ENCODE measurements at regions not wholly inside any gene's neighbourhood (a gene's known extent, or its start where the extent isn't known, plus 50 kb on each side); places are given as distances from the start of the nearest gene placed in this dataset.

DNA sequence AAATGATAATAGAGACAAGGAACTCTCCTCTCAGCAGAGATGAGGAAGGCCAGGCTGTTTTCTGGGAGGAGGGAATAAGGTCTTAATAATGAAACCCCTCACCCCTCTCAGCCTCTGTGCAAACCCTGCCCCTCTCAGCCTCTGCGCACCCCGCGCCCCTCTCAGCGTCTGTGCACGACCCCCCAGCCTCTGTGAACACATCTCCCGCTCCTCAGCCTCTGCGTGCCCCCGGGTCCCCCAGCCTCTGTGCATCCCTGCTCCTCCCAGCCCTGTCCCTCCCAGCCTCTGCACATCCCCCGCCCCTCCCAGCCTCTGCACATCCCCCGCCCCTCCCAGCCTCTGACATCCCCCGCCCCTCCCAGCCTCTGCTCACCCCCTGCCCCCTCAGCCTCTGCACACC, 837.8 kb downstream of the TBC1D22A start:
- BruUV-seq (replicated peaks): no TSS peak
- no peak overlapping the region for H3K18ac ChIP-seq (ENCODE audit: low read depth, low read length)
- 39% methylated on average over 5 of the region's 11 CpGs; no CpG with 5 or more reads in 1 of the 2 experiments for WGBS, 2 experiments (ENCODE audit: extremely low coverage in 2 of 2, insufficient read length in 1 of 2)
- H3K36me3 ChIP-seq (ENCODE audit: control insufficient read depth, insufficient read depth, low read length): no peaks in the 10 kb centered on the region
- H4K91ac ChIP-seq (ENCODE audit: insufficient read depth, low read depth, low read length): no peak overlapping the region
- H2BK120ac ChIP-seq (ENCODE audit: low read depth, low read length): no peak overlapping the region
- H2BK5ac ChIP-seq (ENCODE audit: low read depth, low read length, poor library complexity, severe bottlenecking): no peak overlapping the region
- H2BK20ac ChIP-seq (ENCODE audit: low read depth, low read length): no peak overlapping the region
- no peak overlapping the region for H3K4me2 ChIP-seq (ENCODE audit: low read depth, low read length)
- TF ChIP-seq RAD21 (IDR thresholded peaks at IDR 0.05; ENCODE audit: low read length) (no peak), FOS (IDR thresholded peaks at IDR 0.05; ENCODE audit: low read depth, low read length) (no peak), POLR2A (IDR thresholded peaks at IDR 0.05; ENCODE audit: low read depth, low read length) (no peak), CHD1 (IDR thresholded peaks at IDR 0.05; ENCODE audit: low read depth, low read length) (no peak)
- no peak overlapping the region for H2AK5ac ChIP-seq (ENCODE audit: low read depth, low read length)
- peaks cover 30% of the 10 kb centered on the region for H3K9me3 ChIP-seq (ENCODE audit: control insufficient read depth, insufficient read depth, low read length)
- H3K9ac ChIP-seq (ENCODE audit: low read depth, low read length): no peak overlapping the region
- intact Hi-C loops (cut with micrococcal nuclease): no loop called here
- H2AFZ ChIP-seq (replicated peaks; ENCODE audit: low read length, poor library complexity): no peak overlapping the region
- ChIA-PET CTCF (no interaction called here), POLR2A (ENCODE audit: unreplicated experiment) (no interaction called here)
- H4K5ac ChIP-seq (ENCODE audit: low read depth, low read length): no peak overlapping the region
- in situ Hi-C loops (cut with MboI; ENCODE audit: low sequenced_read_pairs): no loop called here
- no peak for ATAC-seq (ENCODE audit: low read depth)
- no peaks in the 10 kb centered on the region for H4K20me1 ChIP-seq (ENCODE audit: insufficient read depth, low read length)
- no peak overlapping the region for H3K4ac ChIP-seq (ENCODE audit: low read depth, low read length)
- H3K56ac ChIP-seq (ENCODE audit: extremely low read depth, insufficient read depth, low read length): no peak overlapping the region
- H3K23ac ChIP-seq (ENCODE audit: low read depth, low read length): no peak overlapping the region
- H3K4me3 ChIP-seq (ENCODE audit: insufficient read depth, low read depth, low read length): no peak overlapping the region
- H3K4me1 ChIP-seq (ENCODE audit: control insufficient read depth, insufficient read depth, low read length): no peaks in the 10 kb centered on the region
- H3K79me1 ChIP-seq (ENCODE audit: low read depth in 1 of 2, low read length in 2 of 2): no peaks in the 10 kb centered on the region
- dilution Hi-C loops (cut with HindIII; ENCODE audit: low sequenced_read_pairs, unreplicated experiment): no loop called here
- no peak for DNase-seq
- no peaks in the 10 kb centered on the region for H3K9me1 ChIP-seq (ENCODE audit: insufficient read depth, low read length)
- no peaks in the 10 kb centered on the region for H3K27me3 ChIP-seq (ENCODE audit: control insufficient read depth, insufficient read depth, low read length)
- no peak overlapping the region for H2AK9ac ChIP-seq (replicated peaks; ENCODE audit: low read depth, low read length, poor library complexity)
- H4K8ac ChIP-seq (ENCODE audit: low read depth in 2 of 2, low read length in 2 of 2): no peak overlapping the region
- no peak overlapping the region for H2BK15ac ChIP-seq (ENCODE audit: low read depth, low read length)
- H3K27ac ChIP-seq (ENCODE audit: insufficient read depth, low read length): no peak overlapping the region
- no peak overlapping the region for H3K14ac ChIP-seq (replicated peaks; ENCODE audit: low read depth, low read length)

All from IMR-90 (cell line).